ENCODE measurements at regions not wholly inside any gene's neighbourhood (a gene's known extent, or its start where the extent isn't known, plus 50 kb on each side); places are given as distances from the start of the nearest gene placed in this dataset.

GRCh38 chr21:16404776-16405175, 675.0 kb downstream of the USP25 start:
- TF ChIP-seq, protein P1, sequence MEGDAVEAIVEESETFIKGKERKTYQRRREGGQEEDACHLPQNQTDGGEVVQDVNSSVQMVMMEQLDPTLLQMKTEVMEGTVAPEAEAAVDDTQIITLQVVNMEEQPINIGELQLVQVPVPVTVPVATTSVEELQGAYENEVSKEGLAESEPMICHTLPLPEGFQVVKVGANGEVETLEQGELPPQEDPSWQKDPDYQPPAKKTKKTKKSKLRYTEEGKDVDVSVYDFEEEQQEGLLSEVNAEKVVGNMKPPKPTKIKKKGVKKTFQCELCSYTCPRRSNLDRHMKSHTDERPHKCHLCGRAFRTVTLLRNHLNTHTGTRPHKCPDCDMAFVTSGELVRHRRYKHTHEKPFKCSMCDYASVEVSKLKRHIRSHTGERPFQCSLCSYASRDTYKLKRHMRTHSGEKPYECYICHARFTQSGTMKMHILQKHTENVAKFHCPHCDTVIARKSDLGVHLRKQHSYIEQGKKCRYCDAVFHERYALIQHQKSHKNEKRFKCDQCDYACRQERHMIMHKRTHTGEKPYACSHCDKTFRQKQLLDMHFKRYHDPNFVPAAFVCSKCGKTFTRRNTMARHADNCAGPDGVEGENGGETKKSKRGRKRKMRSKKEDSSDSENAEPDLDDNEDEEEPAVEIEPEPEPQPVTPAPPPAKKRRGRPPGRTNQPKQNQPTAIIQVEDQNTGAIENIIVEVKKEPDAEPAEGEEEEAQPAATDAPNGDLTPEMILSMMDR (IDR thresholded peaks at IDR 0.05): no peak
- TF ChIP-seq POLR2A (IDR thresholded peaks at IDR 0.05): no peak

Measured in heart left ventricle (tissue), 13 donors.